ENCODE measurements at regions not wholly inside any gene's neighbourhood (a gene's known extent, or its start where the extent isn't known, plus 50 kb on each side); places are given as distances from the start of the nearest gene placed in this dataset.
"Not testable (repeated sequence)": the region's sequence is repeated elsewhere in the genome, so short reads cannot be mapped to it uniquely, and the experiment has no call there.

DNA sequence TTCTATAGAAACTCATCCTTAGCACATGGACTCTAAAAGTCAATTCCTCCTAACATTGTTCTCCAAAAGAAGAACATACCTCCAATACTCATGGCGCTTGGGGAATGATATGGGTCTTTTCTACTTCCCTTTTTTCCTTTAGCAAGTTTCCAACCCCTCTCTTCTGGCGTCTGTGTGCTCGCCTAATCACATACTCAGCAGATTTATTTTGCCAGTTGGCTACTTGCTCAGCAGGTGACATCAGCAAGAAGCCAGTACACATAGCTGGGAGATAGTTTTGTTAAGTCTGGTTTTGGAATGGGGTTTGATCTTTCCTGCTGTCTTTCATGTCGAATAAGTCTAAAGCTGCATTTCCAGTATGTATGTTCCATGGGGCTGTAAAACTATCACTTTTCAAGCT lies 193.8 kb downstream of the POM121L12 start:
- H3K27me3 ChIP-seq (ENCODE audit: control insufficient read depth in 2 of 2, insufficient read depth in 2 of 2, low read length in 2 of 2), result no peaks in the 10 kb centered on the region
- ChIA-PET CTCF (no interaction called here), POLR2A (no interaction called here)
- no peak overlapping the region for H3K27ac Mint-ChIP-seq
- H3K27ac ChIP-seq (ENCODE audit: low read depth, low read length), result no peak overlapping the region
- H3K4me3 ChIP-seq (ENCODE audit: low read length), result no peak overlapping the region
- no peak for ATAC-seq
- peaks cover 0 to 18% (median 4%) of the 10 kb centered on the region in 11 donors for H3K9me3 Mint-ChIP-seq
- H3K4me1 Mint-ChIP-seq, result no peaks in the 10 kb centered on the region
- DNase-seq, result no peak
- H3K9me3 ChIP-seq (ENCODE audit: control insufficient read depth in 2 of 3, low read length in 3 of 3), result peaks cover 0 to 5% (median 0%) of the 10 kb centered on the region in 3 experiments
- intact Hi-C loops (cut with micrococcal nuclease), result no loop called here
- no peaks in the 10 kb centered on the region for H3K36me3 ChIP-seq (ENCODE audit: control insufficient read depth in 2 of 3, insufficient read depth in 3 of 3, low read length in 3 of 3)
- H3K4me3 Mint-ChIP-seq, result no peak overlapping the region
- H3K36me3 Mint-ChIP-seq, result no peaks in the 10 kb centered on the region
- H3K4me1 ChIP-seq (ENCODE audit: control insufficient read depth in 2 of 2, insufficient read depth in 2 of 2, low read length in 2 of 2), result no peaks in the 10 kb centered on the region
- H3K27me3 Mint-ChIP-seq, result no peaks in the 10 kb centered on the region

DNA sequence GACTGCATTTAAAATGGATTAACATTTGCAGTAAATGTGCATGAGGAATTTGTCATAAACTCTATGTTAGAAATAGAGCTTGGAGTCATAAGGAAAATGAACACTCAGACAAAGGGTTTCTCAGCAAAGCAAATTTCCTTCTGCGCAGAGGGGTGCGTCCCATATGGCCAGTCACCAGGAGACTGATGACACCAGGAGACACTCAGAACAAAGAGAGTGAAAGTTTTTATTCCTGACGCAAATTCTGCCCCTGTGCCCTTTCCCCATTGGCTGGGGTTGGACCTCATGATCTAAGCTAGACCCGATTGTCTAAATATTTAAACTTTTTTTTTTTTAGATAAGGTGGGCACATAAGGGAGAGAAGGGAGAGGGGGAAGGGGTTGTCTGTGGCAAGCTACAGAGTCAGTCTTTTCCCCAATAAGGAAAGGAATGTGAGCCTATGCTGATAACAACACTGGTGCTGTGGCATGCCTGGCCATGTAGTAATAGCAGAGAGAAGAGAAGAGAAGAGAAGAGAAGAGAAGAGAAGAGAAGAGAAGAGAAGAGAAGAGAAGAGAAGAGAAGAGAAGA lies 202.0 kb downstream of the POM121L12 start:
- DNase-seq (no peak), ATAC-seq (no peak)
- POLR2A ChIA-PET, result no interaction called here
- no peak overlapping the region for H3K4me3 Mint-ChIP-seq
- no peak overlapping the region for H3K27ac Mint-ChIP-seq
- Histone ChIP-seq H3K4me3 (ENCODE audit: low read length) (no peak overlapping the region), H3K27me3 (ENCODE audit: control insufficient read depth in 2 of 2, insufficient read depth in 2 of 2, low read length in 2 of 2) (no peaks in the 10 kb centered on the region), H3K4me1 (ENCODE audit: control insufficient read depth in 2 of 2, insufficient read depth in 2 of 2, low read length in 2 of 2) (no peaks in the 10 kb centered on the region), H3K36me3 (ENCODE audit: control insufficient read depth in 2 of 3, insufficient read depth in 3 of 3, low read length in 3 of 3) (no peaks in the 10 kb centered on the region), H3K27ac (ENCODE audit: low read depth, low read length) (no peak overlapping the region), H3K9me3 (ENCODE audit: control insufficient read depth in 2 of 3, low read length in 3 of 3) (peaks cover 0 to 5% (median 0%) of the 10 kb centered on the region in 3 experiments)
- CTCF ChIA-PET, result no interaction called here
- no peaks in the 10 kb centered on the region for H3K4me1 Mint-ChIP-seq
- intact Hi-C loops (cut with micrococcal nuclease), result no loop called here
- H3K36me3 Mint-ChIP-seq, result no peaks in the 10 kb centered on the region
- H3K9me3 Mint-ChIP-seq, result peaks cover 3 to 45% (median 9%) of the 10 kb centered on the region in 11 donors
- no peaks in the 10 kb centered on the region for H3K27me3 Mint-ChIP-seq

DNA sequence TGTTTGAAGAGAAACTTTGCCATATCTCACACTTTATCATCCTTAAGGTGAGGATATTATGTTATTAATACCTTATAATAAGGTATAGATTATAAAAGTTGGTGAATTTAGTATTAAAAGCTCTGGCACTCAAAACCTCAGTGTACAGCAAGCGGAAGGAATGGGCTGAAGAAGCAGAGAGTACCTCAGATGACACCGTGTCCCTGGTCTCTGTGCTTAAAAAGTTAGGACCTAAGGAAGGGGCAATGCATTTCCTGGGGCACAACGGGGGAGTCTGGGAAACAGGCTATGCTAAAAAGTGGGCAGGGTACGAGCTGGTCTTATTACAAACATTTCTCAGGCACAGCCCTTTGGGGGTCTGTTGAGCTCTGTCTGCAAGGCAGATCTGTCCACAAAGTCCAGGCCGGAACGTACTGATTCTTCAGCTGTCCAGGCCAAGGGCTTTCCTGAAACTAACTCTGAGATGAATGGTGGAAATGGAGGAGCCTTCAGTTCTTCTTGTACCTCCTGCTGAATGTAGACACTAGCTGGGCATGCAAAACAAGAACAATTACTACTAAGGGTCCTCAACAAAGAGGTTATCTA lies 202.7 kb downstream of the POM121L12 start:
- intact Hi-C loops (cut with micrococcal nuclease), result no loop called here

DNA sequence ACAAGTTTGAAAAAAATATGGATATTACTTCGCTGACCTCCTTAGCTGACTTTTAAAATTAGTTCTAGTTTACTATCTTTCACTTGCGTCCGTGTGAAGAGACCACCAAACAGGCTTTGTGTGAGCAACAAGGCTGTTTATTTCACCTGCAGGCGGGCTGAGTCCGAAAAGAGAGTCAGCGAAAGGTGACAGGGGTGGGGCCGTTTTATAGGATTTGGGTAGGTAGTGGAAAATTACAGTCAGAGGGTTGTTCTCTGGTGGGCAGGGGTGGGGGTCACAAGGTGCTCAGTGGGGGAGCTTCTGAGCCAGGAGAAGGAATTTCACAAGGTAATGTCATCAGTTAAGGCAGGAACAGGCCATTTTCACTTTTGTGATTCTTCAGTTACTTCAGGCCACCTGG lies 203.7 kb downstream of the POM121L12 start:
- H3K27me3 ChIP-seq (ENCODE audit: control insufficient read depth in 2 of 2, insufficient read depth in 2 of 2, low read length in 2 of 2); ATAC-seq; POLR2A ChIA-PET; H3K36me3 Mint-ChIP-seq; CTCF ChIA-PET; H3K4me1 ChIP-seq (ENCODE audit: control insufficient read depth in 2 of 2, insufficient read depth in 2 of 2, low read length in 2 of 2); H3K36me3 ChIP-seq (ENCODE audit: control insufficient read depth in 2 of 3, insufficient read depth in 3 of 3, low read length in 3 of 3); H3K4me1 Mint-ChIP-seq; H3K27ac ChIP-seq (ENCODE audit: low read depth, low read length); H3K27me3 Mint-ChIP-seq; H3K4me3 Mint-ChIP-seq; H3K27ac Mint-ChIP-seq; H3K4me3 ChIP-seq (ENCODE audit: low read length); intact Hi-C loops (cut with micrococcal nuclease); DNase-seq; H3K9me3 ChIP-seq (ENCODE audit: control insufficient read depth in 2 of 3, low read length in 3 of 3): not testable (repeated sequence)
- H3K9me3 Mint-ChIP-seq, result peaks cover 3 to 42% (median 10%) of the 10 kb centered on the region in 11 donors

More for the DNA sequence above, 202.7 kb downstream of the POM121L12 start:
- POLR2A ChIA-PET, result no interaction called here
- no peak overlapping the region for H3K27ac ChIP-seq (ENCODE audit: low read depth, low read length)
- Mint-ChIP-seq H3K27me3 (no peaks in the 10 kb centered on the region), H3K4me1 (no peaks in the 10 kb centered on the region), H3K4me3 (no peak overlapping the region), H3K36me3 (no peaks in the 10 kb centered on the region), H3K27ac (no peak overlapping the region), H3K9me3 (peaks cover 3 to 43% (median 10%) of the 10 kb centered on the region in 11 donors)
- DNase-seq (no peak), ATAC-seq (no peak)
- CTCF ChIA-PET, result no interaction called here
- H3K9me3 ChIP-seq (ENCODE audit: control insufficient read depth in 2 of 3, low read length in 3 of 3), result peaks cover 0 to 5% (median 0%) of the 10 kb centered on the region in 3 experiments
- H3K4me3 ChIP-seq (ENCODE audit: low read length), result no peak overlapping the region
- no peaks in the 10 kb centered on the region for H3K4me1 ChIP-seq (ENCODE audit: control insufficient read depth in 2 of 2, insufficient read depth in 2 of 2, low read length in 2 of 2)
- H3K27me3 ChIP-seq (ENCODE audit: control insufficient read depth in 2 of 2, insufficient read depth in 2 of 2, low read length in 2 of 2), result no peaks in the 10 kb centered on the region
- H3K36me3 ChIP-seq (ENCODE audit: control insufficient read depth in 2 of 3, insufficient read depth in 3 of 3, low read length in 3 of 3), result no peaks in the 10 kb centered on the region

DNA sequence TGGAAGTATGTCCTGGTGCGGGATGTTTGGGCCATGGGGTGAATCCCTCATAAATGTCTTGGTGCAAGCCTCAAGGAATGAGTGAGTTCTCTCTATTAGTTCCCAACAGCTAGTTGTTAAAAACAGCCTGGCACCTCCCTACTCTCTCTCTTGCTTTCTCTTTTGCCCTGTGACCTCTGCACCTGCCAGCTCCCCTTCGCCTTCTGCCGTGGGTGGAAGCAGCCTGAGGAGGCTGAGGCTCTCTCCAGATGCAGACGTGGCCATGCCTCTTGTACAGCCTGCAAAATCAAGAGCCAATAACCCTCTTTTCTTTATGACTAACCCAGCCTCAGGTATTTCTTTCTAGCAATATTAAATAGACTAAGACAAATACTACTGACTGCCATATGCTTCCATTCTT lies 210.3 kb downstream of the POM121L12 start:
- Histone ChIP-seq H3K27me3 (ENCODE audit: control insufficient read depth in 2 of 2, insufficient read depth in 2 of 2, low read length in 2 of 2) (no peaks in the 10 kb centered on the region), H3K36me3 (ENCODE audit: control insufficient read depth in 2 of 3, insufficient read depth in 3 of 3, low read length in 3 of 3) (no peaks in the 10 kb centered on the region), H3K27ac (ENCODE audit: low read depth, low read length) (no peak overlapping the region), H3K4me1 (ENCODE audit: control insufficient read depth in 2 of 2, insufficient read depth in 2 of 2, low read length in 2 of 2) (no peaks in the 10 kb centered on the region), H3K4me3 (ENCODE audit: low read length) (no peak overlapping the region), H3K9me3 (ENCODE audit: control insufficient read depth in 2 of 3, low read length in 3 of 3) (peaks cover 0 to 8% (median 0%) of the 10 kb centered on the region in 3 experiments)
- Mint-ChIP-seq H3K36me3 (no peaks in the 10 kb centered on the region), H3K4me1 (no peaks in the 10 kb centered on the region), H3K4me3 (no peak overlapping the region), H3K27ac (no peak overlapping the region), H3K27me3 (no peaks in the 10 kb centered on the region), H3K9me3 (peaks cover 3 to 36% (median 11%) of the 10 kb centered on the region in 11 donors)
- POLR2A ChIA-PET, result no interaction called here
- CTCF ChIA-PET, result no interaction called here
- DNase-seq, result no peak
- intact Hi-C loops (cut with micrococcal nuclease), result no loop called here
- ATAC-seq, result no peak

DNA sequence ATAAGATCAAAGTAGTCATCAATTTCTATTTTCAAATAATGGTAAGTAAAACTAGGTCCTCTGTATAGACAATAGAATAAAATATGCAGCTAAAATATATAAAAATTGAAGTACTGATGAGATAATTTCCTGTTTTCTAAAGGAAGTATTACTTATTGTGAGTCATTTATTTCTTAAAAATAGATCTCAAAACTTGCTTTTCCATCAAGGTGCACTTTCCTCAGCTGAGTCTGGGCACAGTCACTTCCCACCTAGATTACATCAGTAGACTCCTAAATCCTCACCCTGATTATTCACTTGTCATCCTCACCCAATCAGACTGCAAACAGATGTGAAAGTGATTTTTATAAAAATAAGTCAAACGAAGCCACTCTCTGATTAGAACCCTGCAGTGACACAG lies 211.5 kb downstream of the POM121L12 start:
- no peak overlapping the region for H3K27ac Mint-ChIP-seq
- Histone ChIP-seq H3K36me3 (ENCODE audit: control insufficient read depth in 2 of 3, insufficient read depth in 3 of 3, low read length in 3 of 3) (no peaks in the 10 kb centered on the region), H3K9me3 (ENCODE audit: control insufficient read depth in 2 of 3, low read length in 3 of 3) (peaks cover 0 to 3% (median 0%) of the 10 kb centered on the region in 3 experiments), H3K27ac (ENCODE audit: low read depth, low read length) (no peak overlapping the region), H3K4me3 (ENCODE audit: low read length) (no peak overlapping the region), H3K27me3 (ENCODE audit: control insufficient read depth in 2 of 2, insufficient read depth in 2 of 2, low read length in 2 of 2) (no peaks in the 10 kb centered on the region), H3K4me1 (ENCODE audit: control insufficient read depth in 2 of 2, insufficient read depth in 2 of 2, low read length in 2 of 2) (no peaks in the 10 kb centered on the region)
- ChIA-PET POLR2A (no interaction called here), CTCF (no interaction called here)
- H3K36me3 Mint-ChIP-seq, result no peaks in the 10 kb centered on the region
- no peaks in the 10 kb centered on the region for H3K27me3 Mint-ChIP-seq
- no peak overlapping the region for H3K4me3 Mint-ChIP-seq
- no peaks in the 10 kb centered on the region for H3K4me1 Mint-ChIP-seq
- no peak for ATAC-seq
- H3K9me3 Mint-ChIP-seq, result peaks cover 1 to 25% (median 7%) of the 10 kb centered on the region in 11 donors
- DNase-seq, result no peak
- intact Hi-C loops (cut with micrococcal nuclease), result no loop called here

DNA sequence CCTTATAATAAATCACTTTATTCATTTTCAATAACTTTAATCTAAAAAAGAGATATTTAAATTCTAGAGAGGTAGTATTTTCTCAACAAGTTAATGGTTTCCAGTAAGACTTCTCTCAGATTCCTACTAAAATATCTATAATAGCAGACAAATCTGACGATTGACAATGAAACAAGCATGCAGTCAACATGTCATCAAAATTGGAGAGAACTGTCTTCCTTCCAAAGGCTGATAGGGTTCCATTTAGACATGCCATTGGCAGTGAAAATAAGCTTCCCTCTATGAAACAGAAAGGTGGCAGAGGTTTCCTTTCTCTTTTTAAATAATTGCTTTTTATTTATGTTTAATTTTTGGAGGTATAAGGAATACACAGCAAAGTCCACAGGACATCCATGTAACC lies 217.1 kb downstream of the POM121L12 start:
- Mint-ChIP-seq H3K27ac (no peak overlapping the region), H3K4me1 (no peaks in the 10 kb centered on the region), H3K27me3 (no peaks in the 10 kb centered on the region), H3K4me3 (no peak overlapping the region), H3K9me3 (peaks cover 0 to 22% (median 10%) of the 10 kb centered on the region in 11 donors), H3K36me3 (no peaks in the 10 kb centered on the region)
- H3K36me3 ChIP-seq (ENCODE audit: control insufficient read depth in 2 of 3, insufficient read depth in 3 of 3, low read length in 3 of 3), result no peaks in the 10 kb centered on the region
- no peak for DNase-seq
- POLR2A ChIA-PET, result no interaction called here
- no peaks in the 10 kb centered on the region for H3K27me3 ChIP-seq (ENCODE audit: control insufficient read depth in 2 of 2, insufficient read depth in 2 of 2, low read length in 2 of 2)
- no peaks in the 10 kb centered on the region for H3K4me1 ChIP-seq (ENCODE audit: control insufficient read depth in 2 of 2, insufficient read depth in 2 of 2, low read length in 2 of 2)
- H3K9me3 ChIP-seq (ENCODE audit: control insufficient read depth in 2 of 3, low read length in 3 of 3), result no peaks in the 10 kb centered on the region
- intact Hi-C loops (cut with micrococcal nuclease), result no loop called here
- CTCF ChIA-PET, result no interaction called here
- H3K27ac ChIP-seq (ENCODE audit: low read depth, low read length), result no peak overlapping the region
- ATAC-seq, result no peak
- H3K4me3 ChIP-seq (ENCODE audit: low read length), result no peak overlapping the region

Data from naive thymus-derived CD4-positive, alpha-beta T cell (primary cell).